Activated CD4-positive, alpha-beta T cell treated with anti-CD3 and anti-CD28 coated beads, Interleukin-2, amount 10 ng/mL, durations not matched to agents 7 days and 5 days (primary cell): ENCODE measurements at regions not wholly inside any gene's neighbourhood (a gene's known extent, or its start where the extent isn't known, plus 50 kb on each side); places are given as distances from the start of the nearest gene placed in this dataset.

Experiments
- CTCF ChIA-PET: fragments of 350-600 bp; sonication (Branson Sonifier 250); formaldehyde crosslinking; loops from one replicate; lab custom pipeline; 2021; ENCODE audit warnings: antibody characterized with exemption; lab: Charles Lee
- POLR2A ChIA-PET: fragments of 350-600 bp; sonication (Branson Sonifier 250); formaldehyde crosslinking; loops from one replicate; lab custom pipeline; 2021; ENCODE audit warnings: antibody characterized with exemption; lab: Charles Lee
- DNase-seq: peaks from one replicate; pipeline ENCODE4 v3.0.0-alpha.2; 2020
- H3K27ac Mint-ChIP-seq: one replicate; pipeline ENCODE4 v1.8.0; 2021; ENCODE audit warnings: mild to moderate bottlenecking, moderate library complexity, mixed read lengths
- H3K27me3 Mint-ChIP-seq: one replicate; pipeline ENCODE4 v1.8.0; 2021; ENCODE audit warnings: mixed read lengths
- H3K36me3 Mint-ChIP-seq: one replicate; pipeline ENCODE4 v1.8.0; 2021; ENCODE audit warnings: low read depth, mixed read lengths
- H3K4me1 Mint-ChIP-seq: one replicate; pipeline ENCODE4 v1.8.0; 2021; ENCODE audit warnings: mixed read lengths
- H3K4me3 Mint-ChIP-seq: one replicate; pipeline ENCODE4 v1.8.0; 2021; ENCODE audit warnings: mild to moderate bottlenecking, moderate library complexity, mixed read lengths
- H3K9me3 Mint-ChIP-seq: one replicate; pipeline ENCODE4 v1.8.0; 2021; ENCODE audit warnings: mixed read lengths

- ChIA-PET POLR2A (no interaction called here), CTCF (no interaction called here)
- Mint-ChIP-seq H3K4me1 (no peaks in the 10 kb centered on the region), H3K36me3 (no peaks in the 10 kb centered on the region), H3K27me3 (no peaks in the 10 kb centered on the region), H3K4me3 (no peak overlapping the region), H3K27ac (no peak overlapping the region), H3K9me3 (no peaks in the 10 kb centered on the region)
- DNase-seq, result no peak
Observed at GRCh38 chr9:71368157-71368556, 246.7 kb upstream of the TRPM3 start.

- no peaks in the 10 kb centered on the region for H3K4me1 Mint-ChIP-seq
- H3K4me3 Mint-ChIP-seq, result no peak overlapping the region
- H3K36me3 Mint-ChIP-seq, result no peaks in the 10 kb centered on the region
- H3K9me3 Mint-ChIP-seq, result no peaks in the 10 kb centered on the region
- H3K27me3 Mint-ChIP-seq, result no peaks in the 10 kb centered on the region
- ChIA-PET POLR2A (no interaction called here), CTCF (no interaction called here)
- H3K27ac Mint-ChIP-seq, result no peak overlapping the region
- no peak for DNase-seq
Observed at GRCh38 chr9:71364186-71364955, 242.9 kb upstream of the TRPM3 start.

- ChIA-PET POLR2A (no interaction called here), CTCF (no interaction called here)
- Mint-ChIP-seq H3K27ac (no peak overlapping the region), H3K9me3 (no peaks in the 10 kb centered on the region), H3K36me3 (no peaks in the 10 kb centered on the region), H3K4me3 (no peak overlapping the region), H3K4me1 (no peaks in the 10 kb centered on the region), H3K27me3 (no peaks in the 10 kb centered on the region)
- DNase-seq, result no peak
Observed at GRCh38 chr9:71363286-71363961, 242.0 kb upstream of the TRPM3 start.

GRCh38 chr9:71361357-71361756 is 239.9 kb upstream of the TRPM3 start:
- CTCF ChIA-PET, result no interaction called here

GRCh38 chr9:71357346-71357745 is 235.9 kb upstream of the TRPM3 start:
- ChIA-PET POLR2A (no interaction called here), CTCF (no interaction called here)
- H3K27ac Mint-ChIP-seq, result no peak overlapping the region
- H3K36me3 Mint-ChIP-seq, result no peaks in the 10 kb centered on the region
- no peaks in the 10 kb centered on the region for H3K9me3 Mint-ChIP-seq
- no peaks in the 10 kb centered on the region for H3K27me3 Mint-ChIP-seq
- H3K4me3 Mint-ChIP-seq, result no peak overlapping the region
- no peak for DNase-seq
- no peaks in the 10 kb centered on the region for H3K4me1 Mint-ChIP-seq

More at GRCh38 chr9:71361357-71361756, 239.9 kb upstream of the TRPM3 start:
- Mint-ChIP-seq H3K27me3 (no peaks in the 10 kb centered on the region), H3K9me3 (no peaks in the 10 kb centered on the region), H3K4me1 (no peaks in the 10 kb centered on the region), H3K36me3 (no peaks in the 10 kb centered on the region), H3K27ac (no peak overlapping the region), H3K4me3 (no peak overlapping the region)
- no peak for DNase-seq
- POLR2A ChIA-PET, result interaction anchor here (0.7 kb wide), 1 partner anchor 9 kb away, joined by 3 read pairs; no protein-coding TSS in a partner anchor

GRCh38 chr9:71355884-71356283 is 234.5 kb upstream of the TRPM3 start:
- Mint-ChIP-seq H3K36me3 (no peaks in the 10 kb centered on the region), H3K27ac (no peak overlapping the region), H3K4me3 (no peak overlapping the region), H3K4me1 (no peaks in the 10 kb centered on the region), H3K27me3 (no peaks in the 10 kb centered on the region), H3K9me3 (no peaks in the 10 kb centered on the region)
- CTCF ChIA-PET, result no interaction called here
- POLR2A ChIA-PET, result no interaction called here
- DNase-seq, result no peak

- H3K4me3 Mint-ChIP-seq, result no peak overlapping the region
- no peaks in the 10 kb centered on the region for H3K9me3 Mint-ChIP-seq
- ChIA-PET POLR2A (interaction anchor here (0.6 kb wide), 1 partner anchor 12 kb away, joined by 3 read pairs; no protein-coding TSS in a partner anchor), CTCF (no interaction called here)
- no peaks in the 10 kb centered on the region for H3K36me3 Mint-ChIP-seq
- no peak for DNase-seq
- H3K27ac Mint-ChIP-seq, result no peak overlapping the region
- no peaks in the 10 kb centered on the region for H3K27me3 Mint-ChIP-seq
- H3K4me1 Mint-ChIP-seq, result no peaks in the 10 kb centered on the region
Observed at GRCh38 chr9:71353720-71354119, 232.3 kb upstream of the TRPM3 start.

GRCh38 chr9:71352837-71353236 is 231.4 kb upstream of the TRPM3 start:
- Mint-ChIP-seq H3K4me3 (no peak overlapping the region), H3K9me3 (no peaks in the 10 kb centered on the region), H3K27ac (no peak overlapping the region), H3K36me3 (no peaks in the 10 kb centered on the region), H3K27me3 (no peaks in the 10 kb centered on the region), H3K4me1 (no peaks in the 10 kb centered on the region)
- no peak for DNase-seq
- CTCF ChIA-PET, result no interaction called here
- POLR2A ChIA-PET, result no interaction called here

- Mint-ChIP-seq H3K27me3 (no peaks in the 10 kb centered on the region), H3K4me3 (no peak overlapping the region), H3K4me1 (no peaks in the 10 kb centered on the region), H3K36me3 (no peaks in the 10 kb centered on the region), H3K9me3 (no peaks in the 10 kb centered on the region), H3K27ac (no peak overlapping the region)
- CTCF ChIA-PET, result no interaction called here
- POLR2A ChIA-PET, result no interaction called here
- DNase-seq, result no peak
Observed at GRCh38 chr9:71349218-71349617, 227.8 kb upstream of the TRPM3 start.

GRCh38 chr9:71333321-71333720 is 211.9 kb upstream of the TRPM3 start:
- peaks cover 3% of the 10 kb centered on the region for H3K9me3 Mint-ChIP-seq
- no peak overlapping the region for H3K4me3 Mint-ChIP-seq
- no peaks in the 10 kb centered on the region for H3K36me3 Mint-ChIP-seq
- CTCF ChIA-PET, result no interaction called here
- POLR2A ChIA-PET, result no interaction called here
- H3K27ac Mint-ChIP-seq, result no peak overlapping the region
- peaks cover 3% of the 10 kb centered on the region for H3K27me3 Mint-ChIP-seq
- H3K4me1 Mint-ChIP-seq, result no peaks in the 10 kb centered on the region
- no peak for DNase-seq

GRCh38 chr9:71331603-71332002 is 210.2 kb upstream of the TRPM3 start:
- ChIA-PET CTCF (no interaction called here), POLR2A (no interaction called here)
- Mint-ChIP-seq H3K27me3 (peaks cover 2% of the 10 kb centered on the region), H3K27ac (no peak overlapping the region), H3K36me3 (no peaks in the 10 kb centered on the region), H3K4me1 (no peaks in the 10 kb centered on the region), H3K9me3 (no peaks in the 10 kb centered on the region), H3K4me3 (no peak overlapping the region)
- DNase-seq, result no peak

GRCh38 chr9:71329873-71330272 is 208.5 kb upstream of the TRPM3 start:
- DNase-seq, result no peak
- Mint-ChIP-seq H3K36me3 (no peaks in the 10 kb centered on the region), H3K9me3 (no peaks in the 10 kb centered on the region), H3K27me3 (peaks cover 2% of the 10 kb centered on the region), H3K4me3 (no peak overlapping the region), H3K27ac (no peak overlapping the region), H3K4me1 (no peaks in the 10 kb centered on the region)
- ChIA-PET CTCF (interaction anchor here (0.5 kb wide), 1 partner anchor 496 kb away, joined by 3 read pairs; no protein-coding TSS in a partner anchor), POLR2A (no interaction called here)

- H3K27me3 Mint-ChIP-seq, result peaks cover 2% of the 10 kb centered on the region
- H3K9me3 Mint-ChIP-seq, result no peaks in the 10 kb centered on the region
- H3K27ac Mint-ChIP-seq, result no peak overlapping the region
- no peaks in the 10 kb centered on the region for H3K4me1 Mint-ChIP-seq
- DNase-seq, result no peak
- H3K36me3 Mint-ChIP-seq, result no peaks in the 10 kb centered on the region
- ChIA-PET CTCF (no interaction called here), POLR2A (no interaction called here)
- no peak overlapping the region for H3K4me3 Mint-ChIP-seq
Observed at GRCh38 chr9:71326360-71326759, 204.9 kb upstream of the TRPM3 start.
